ENCODE measurements at regions not wholly inside any gene's neighbourhood (a gene's known extent, or its start where the extent isn't known, plus 50 kb on each side); places are given as distances from the start of the nearest gene placed in this dataset.

DNA sequence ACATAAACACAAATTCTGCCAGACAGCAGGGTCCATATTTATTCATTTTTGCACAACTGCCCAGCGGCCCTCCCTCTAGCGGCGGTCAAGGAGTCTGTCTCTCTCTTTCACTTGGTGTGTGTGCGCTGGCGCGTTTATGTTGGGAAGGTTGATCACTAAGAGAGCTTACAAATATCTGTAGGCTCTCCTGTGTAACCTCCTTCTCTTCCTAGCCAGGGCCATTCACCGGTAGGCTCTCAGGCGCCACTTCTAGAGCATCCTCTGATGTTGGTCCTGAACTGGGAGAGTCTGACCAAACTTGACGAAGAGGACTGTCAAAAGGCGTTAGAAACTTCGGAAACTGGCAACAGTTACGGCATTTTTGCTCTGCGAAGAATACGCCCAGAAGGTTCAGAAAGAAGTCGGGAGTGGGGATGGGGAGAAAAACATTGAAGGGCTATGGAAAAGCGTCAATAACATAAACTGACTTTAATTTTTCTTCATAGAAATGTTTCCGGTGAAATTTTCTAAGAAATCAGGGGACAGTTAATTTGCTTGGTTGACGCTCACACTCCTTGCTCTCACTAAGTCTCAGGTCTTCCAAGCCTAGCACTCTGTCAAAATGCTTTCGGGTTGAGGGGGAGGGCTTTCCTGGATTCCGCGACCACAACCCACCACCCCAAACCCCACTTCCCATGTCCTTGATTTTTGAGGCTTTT lies 731.1 kb downstream of the ZWINT start (continued):
- TF ChIP-seq EZH2 (IDR thresholded peaks at IDR 0.05; ENCODE audit: low read depth, low read length, severe bottlenecking) (no peak), ZNF274 (IDR thresholded peaks at IDR 0.05; ENCODE audit: borderline replicate concordance, extremely low read depth, low read length) (no peak), CHD2 (IDR thresholded peaks at IDR 0.05; ENCODE audit: low read length) (no peak), GABPA (IDR thresholded peaks at IDR 0.05; ENCODE audit: borderline replicate concordance, insufficient read depth, low read length) (no peak), HDAC2 (IDR thresholded peaks at IDR 0.05; ENCODE audit: borderline replicate concordance in 1 of 2, low read depth in 2 of 2, low read length in 2 of 2) (0 out of 4 replicates have a peak, but pooled peaks of 1 of the 2 experiments have one; percentile 18), POLR2A (IDR thresholded peaks at IDR 0.05; ENCODE audit: control extremely low read depth in 1 of 2, low read depth in 2 of 2, low read length in 2 of 2) (no peak), BACH1 (IDR thresholded peaks at IDR 0.05; ENCODE audit: low read length) (no peak), JUND (IDR thresholded peaks at IDR 0.05; ENCODE audit: low read length) (no peak), MAFK (IDR thresholded peaks at IDR 0.05; ENCODE audit: low read depth, low read length) (no peak), TBP (IDR thresholded peaks at IDR 0.05; ENCODE audit: low read depth, low read length) (no peak), EP300 (IDR thresholded peaks at IDR 0.05; ENCODE audit: borderline replicate concordance in 1 of 2, low read depth in 2 of 2, low read length in 2 of 2) (no peak), NRF1 (IDR thresholded peaks at IDR 0.05; ENCODE audit: low read depth, low read length) (no peak), KDM1A (IDR thresholded peaks at IDR 0.05; ENCODE audit: borderline replicate concordance, low read length) (no peak), TAF7 (optimal IDR thresholded peaks at IDR 0.05; ENCODE audit: borderline replicate concordance, low read depth, low read length) (peak; percentile 9), RBBP5 (IDR thresholded peaks at IDR 0.05; ENCODE audit: borderline replicate concordance, low read depth, low read length) (no peak), CTBP2 (IDR thresholded peaks at IDR 0.05; ENCODE audit: borderline replicate concordance, insufficient read depth, insufficient read length, low read length) (no peak), KDM5A (IDR thresholded peaks at IDR 0.05; ENCODE audit: low read length) (no peak), SAP30 (IDR thresholded peaks at IDR 0.05; ENCODE audit: insufficient read depth, insufficient replicate concordance, low read length) (no peak), BCL11A (IDR thresholded peaks at IDR 0.05; ENCODE audit: low read depth in 2 of 2, low read length in 2 of 2) (no peak)
- TF ChIP-seq, protein P1, sequence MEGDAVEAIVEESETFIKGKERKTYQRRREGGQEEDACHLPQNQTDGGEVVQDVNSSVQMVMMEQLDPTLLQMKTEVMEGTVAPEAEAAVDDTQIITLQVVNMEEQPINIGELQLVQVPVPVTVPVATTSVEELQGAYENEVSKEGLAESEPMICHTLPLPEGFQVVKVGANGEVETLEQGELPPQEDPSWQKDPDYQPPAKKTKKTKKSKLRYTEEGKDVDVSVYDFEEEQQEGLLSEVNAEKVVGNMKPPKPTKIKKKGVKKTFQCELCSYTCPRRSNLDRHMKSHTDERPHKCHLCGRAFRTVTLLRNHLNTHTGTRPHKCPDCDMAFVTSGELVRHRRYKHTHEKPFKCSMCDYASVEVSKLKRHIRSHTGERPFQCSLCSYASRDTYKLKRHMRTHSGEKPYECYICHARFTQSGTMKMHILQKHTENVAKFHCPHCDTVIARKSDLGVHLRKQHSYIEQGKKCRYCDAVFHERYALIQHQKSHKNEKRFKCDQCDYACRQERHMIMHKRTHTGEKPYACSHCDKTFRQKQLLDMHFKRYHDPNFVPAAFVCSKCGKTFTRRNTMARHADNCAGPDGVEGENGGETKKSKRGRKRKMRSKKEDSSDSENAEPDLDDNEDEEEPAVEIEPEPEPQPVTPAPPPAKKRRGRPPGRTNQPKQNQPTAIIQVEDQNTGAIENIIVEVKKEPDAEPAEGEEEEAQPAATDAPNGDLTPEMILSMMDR (IDR thresholded peaks at IDR 0.05; ENCODE audit: control extremely low read depth in 1 of 3, insufficient read depth in 1 of 3, low read depth in 1 of 3, low read length in 3 of 3), result peak; percentile 47 to 68 (median 59); a peak in 3 of 4 replicates

All from H1 (cell line).